GM21367 (cell line): ENCODE measurements at regions not wholly inside any gene's neighbourhood (a gene's known extent, or its start where the extent isn't known, plus 50 kb on each side); places are given as distances from the start of the nearest gene placed in this dataset.
"Not testable (repeated sequence)": the region's sequence is repeated elsewhere in the genome, so short reads cannot be mapped to it uniquely, and the experiment has no call there.

Experiments used
- ATAC-seq: cut with Tn5 transposase; IDR thresholded peaks from one replicate; pipeline ENCODE4 v1.9.1; 2021; ENCODE audit not compliant: unreplicated experiment

- not testable (repeated sequence) for ATAC-seq
Measured at GRCh38 chr3:195999176-195999575, 82.7 kb downstream of the TFRC start.

GRCh38 chr3:195996314-195996713, 85.6 kb downstream of the TFRC start:
- not testable (repeated sequence) for ATAC-seq

GRCh38 chr3:195994343-195994742, 86.0 kb upstream of the TNK2 start:
- ATAC-seq: not testable (repeated sequence)

- ATAC-seq: not testable (repeated sequence)
Measured at GRCh38 chr3:195993671-195994070, 85.3 kb upstream of the TNK2 start.

GRCh38 chr3:195992956-195993595, 84.7 kb upstream of the TNK2 start:
- ATAC-seq: not testable (repeated sequence)

- ATAC-seq: not testable (repeated sequence)
Measured at GRCh38 chr3:195991986-195992385, 83.6 kb upstream of the TNK2 start.

- ATAC-seq: not testable (repeated sequence)
Measured at GRCh38 chr3:195991243-195991642, 82.9 kb upstream of the TNK2 start.

GRCh38 chr3:195990841-195991174, 82.5 kb upstream of the TNK2 start:
- not testable (repeated sequence) for ATAC-seq

GRCh38 chr3:195989921-195990840, 81.8 kb upstream of the TNK2 start:
- ATAC-seq: peak; percentile 76

- ATAC-seq: peak; percentile 39
Measured at GRCh38 chr3:195989197-195989920, 81.0 kb upstream of the TNK2 start.

- ATAC-seq: not testable (repeated sequence)
Measured at GRCh38 chr3:195988764-195989163, 80.4 kb upstream of the TNK2 start.

GRCh38 chr3:195987001-195987400, 78.7 kb upstream of the TNK2 start:
- not testable (repeated sequence) for ATAC-seq

GRCh38 chr3:195986576-195986975, 78.2 kb upstream of the TNK2 start:
- not testable (repeated sequence) for ATAC-seq

- not testable (repeated sequence) for ATAC-seq
Measured at GRCh38 chr3:195985348-195985920, 77.1 kb upstream of the TNK2 start.

- not testable (repeated sequence) for ATAC-seq
Measured at GRCh38 chr3:195984392-195985030, 76.2 kb upstream of the TNK2 start.

- ATAC-seq: not testable (repeated sequence)
Measured at GRCh38 chr3:195983880-195984279, 75.5 kb upstream of the TNK2 start.

GRCh38 chr3:195982754-195983153, 74.4 kb upstream of the TNK2 start:
- not testable (repeated sequence) for ATAC-seq

GRCh38 chr3:195981778-195982177, 73.4 kb upstream of the TNK2 start:
- not testable (repeated sequence) for ATAC-seq

GRCh38 chr3:195979877-195980276, 71.5 kb upstream of the TNK2 start:
- ATAC-seq: not testable (repeated sequence)

- not testable (repeated sequence) for ATAC-seq
Measured at GRCh38 chr3:195978585-195978984, 70.2 kb upstream of the TNK2 start.
